Psoas muscle (tissue), 7 donors: ENCODE measurements at regions not wholly inside any gene's neighbourhood (a gene's known extent, or its start where the extent isn't known, plus 50 kb on each side); places are given as distances from the start of the nearest gene placed in this dataset.
A peak's percentile ranks its signal among the peaks of the same experiment; 100 is the strongest.

Experiments
- ATAC-seq, 4 donors: fragments of 200-7000 bp; cut with Tn5 transposase; one replicate each; pipeline ENCODE4 v1.9.1; 2020; ENCODE audit warnings: moderate library complexity in 3 of 4, mild to moderate bottlenecking in 2 of 4
- DNase-seq, 2 donors: peaks; one replicate each; pipeline ENCODE4 v3.0.0-alpha.2; 2020
- H3K27ac ChIP-seq: fragments of 200-600 bp; one replicate; pipeline ENCODE4 v1.8.0; 2022
- H3K27me3 ChIP-seq, 3 donors: fragments of 200-600 bp in 1 of 3; one replicate each; pipeline versions ENCODE4 v1.6.1 to v1.8.0; 2013 to 2022; ENCODE audit warnings: low read length in 2 of 3, mild to moderate bottlenecking in 2 of 3, moderate library complexity in 1 of 3; ENCODE audit not compliant: insufficient read depth in 3 of 3
- H3K36me3 ChIP-seq, 2 donors: fragments of 200-600 bp in 1 of 2; one replicate each; pipeline versions ENCODE4 v1.6.1 to v1.8.0; 2013 to 2022; ENCODE audit warnings: low read depth in 1 of 2, mild to moderate bottlenecking in 1 of 2, moderate library complexity in 1 of 2; ENCODE audit not compliant: insufficient read depth in 1 of 2
- H3K4me1 ChIP-seq: fragments of 200-600 bp; one replicate; pipeline ENCODE4 v1.8.0; 2022
- H3K4me3 ChIP-seq: fragments of 200-600 bp; one replicate; pipeline ENCODE4 v1.8.0; 2022; ENCODE audit warnings: mild to moderate bottlenecking
- H3K9me3 ChIP-seq: fragments of 200-600 bp; one replicate; pipeline ENCODE4 v1.8.0; 2022
- WGBS, 3 donors: extraction: QIAGEN DNeasy Blood & Tissue Kit; methylation state at CpG; one replicate each; pipeline versions ENCODE4 v1.1.6 to v1.1.7; 2013; 5-methylcytosine and 5-hydroxymethylcytosine counted together
- intact Hi-C, 2 donors: fragments of 100-400 bp; cut with DNase I; formaldehyde crosslinking; loops; one replicate each; pipeline versions ENCODE4 v1.11.0 to v1.14.2; 2022
- TF ChIP-seq, protein P1 (sequence below): fragments of 200-600 bp; IDR thresholded peaks from one replicate; pipeline ENCODE4 v1.8.0; 2022; ENCODE audit warnings: antibody characterized with exemption
- donor health status: healthy with polysubstance abuse.
- donor health status: DM: no; HTN: no; CAD: no; lungs with moderate emphysema.
- donor health status: Bipolar disorder and iron deficiency.
- donor health status: healthy.
- donor health status: DM: yes; HTN: yes; CAD: no.
- donor health status: DM: no; HTN: no; CAD: no.
- donor health status: DM: yes; HTN: yes; CAD: no.

DNA sequence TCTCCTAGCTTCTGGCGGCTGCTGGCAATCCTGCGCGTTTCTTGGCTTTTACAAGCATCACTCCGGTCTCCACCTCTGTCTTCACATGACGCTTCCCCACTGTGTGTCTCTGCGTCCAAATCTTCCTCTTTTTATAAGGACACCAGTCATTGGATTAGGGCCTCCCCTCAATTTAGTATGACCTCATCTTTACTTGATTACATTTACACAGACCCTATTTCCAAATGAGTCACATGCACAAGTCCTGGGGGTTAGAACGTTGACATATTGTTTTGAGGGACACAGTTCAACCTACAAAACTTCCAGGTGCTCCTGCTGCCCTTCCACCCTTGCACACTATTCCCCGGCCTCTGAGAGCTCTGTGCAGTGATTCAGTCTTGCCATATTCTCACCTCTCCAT lies 215.3 kb downstream of the OPA1 start:
- no peaks in the 10 kb centered on the region for H3K27me3 ChIP-seq
- intact Hi-C loops: no loop called here
- H3K36me3 ChIP-seq: no peaks in the 10 kb centered on the region
- ATAC-seq (no peak), DNase-seq (no peak)
- H3K4me1 ChIP-seq: peaks cover 9% of the 10 kb centered on the region
- TF ChIP-seq, protein P1, sequence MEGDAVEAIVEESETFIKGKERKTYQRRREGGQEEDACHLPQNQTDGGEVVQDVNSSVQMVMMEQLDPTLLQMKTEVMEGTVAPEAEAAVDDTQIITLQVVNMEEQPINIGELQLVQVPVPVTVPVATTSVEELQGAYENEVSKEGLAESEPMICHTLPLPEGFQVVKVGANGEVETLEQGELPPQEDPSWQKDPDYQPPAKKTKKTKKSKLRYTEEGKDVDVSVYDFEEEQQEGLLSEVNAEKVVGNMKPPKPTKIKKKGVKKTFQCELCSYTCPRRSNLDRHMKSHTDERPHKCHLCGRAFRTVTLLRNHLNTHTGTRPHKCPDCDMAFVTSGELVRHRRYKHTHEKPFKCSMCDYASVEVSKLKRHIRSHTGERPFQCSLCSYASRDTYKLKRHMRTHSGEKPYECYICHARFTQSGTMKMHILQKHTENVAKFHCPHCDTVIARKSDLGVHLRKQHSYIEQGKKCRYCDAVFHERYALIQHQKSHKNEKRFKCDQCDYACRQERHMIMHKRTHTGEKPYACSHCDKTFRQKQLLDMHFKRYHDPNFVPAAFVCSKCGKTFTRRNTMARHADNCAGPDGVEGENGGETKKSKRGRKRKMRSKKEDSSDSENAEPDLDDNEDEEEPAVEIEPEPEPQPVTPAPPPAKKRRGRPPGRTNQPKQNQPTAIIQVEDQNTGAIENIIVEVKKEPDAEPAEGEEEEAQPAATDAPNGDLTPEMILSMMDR: no peak
- no peaks in the 10 kb centered on the region for H3K9me3 ChIP-seq
- 95 to 98% (median 96%) methylated on average over 8 of the region's 8 CpGs for WGBS, 3 donors
- no peak overlapping the region for H3K27ac ChIP-seq
- no peak overlapping the region for H3K4me3 ChIP-seq

DNA sequence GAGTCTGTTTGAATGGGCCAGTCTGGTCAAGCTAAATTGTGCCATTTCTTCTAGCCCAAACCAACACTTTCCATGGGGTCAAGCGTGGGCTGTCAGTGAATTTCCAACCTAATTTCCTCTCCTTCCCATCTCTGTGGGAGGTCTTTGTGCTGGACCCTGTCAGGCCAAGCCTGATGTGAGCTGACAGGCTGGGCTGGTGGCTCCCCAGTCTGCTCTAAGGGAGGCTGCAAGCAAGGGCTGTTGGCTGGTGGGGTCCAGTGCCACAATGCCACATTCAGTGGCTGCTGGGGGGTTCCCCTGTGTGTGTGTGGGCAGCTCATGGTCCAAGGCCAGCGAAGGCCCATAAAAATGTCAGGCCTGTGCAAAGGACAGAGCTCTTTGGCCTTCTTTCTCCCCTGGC lies 216.1 kb downstream of the OPA1 start:
- Histone ChIP-seq H3K36me3 (no peaks in the 10 kb centered on the region), H3K9me3 (no peaks in the 10 kb centered on the region), H3K4me3 (no peak overlapping the region), H3K4me1 (peaks cover 9% of the 10 kb centered on the region), H3K27ac (no peak overlapping the region), H3K27me3 (no peaks in the 10 kb centered on the region)
- 82 to 88% (median 83%) methylated on average over 2 of the region's 2 CpGs for WGBS, 3 donors
- ATAC-seq: no peak
- TF ChIP-seq, protein P1: no peak
- DNase-seq: no peak
- intact Hi-C loops: no loop called here

DNA sequence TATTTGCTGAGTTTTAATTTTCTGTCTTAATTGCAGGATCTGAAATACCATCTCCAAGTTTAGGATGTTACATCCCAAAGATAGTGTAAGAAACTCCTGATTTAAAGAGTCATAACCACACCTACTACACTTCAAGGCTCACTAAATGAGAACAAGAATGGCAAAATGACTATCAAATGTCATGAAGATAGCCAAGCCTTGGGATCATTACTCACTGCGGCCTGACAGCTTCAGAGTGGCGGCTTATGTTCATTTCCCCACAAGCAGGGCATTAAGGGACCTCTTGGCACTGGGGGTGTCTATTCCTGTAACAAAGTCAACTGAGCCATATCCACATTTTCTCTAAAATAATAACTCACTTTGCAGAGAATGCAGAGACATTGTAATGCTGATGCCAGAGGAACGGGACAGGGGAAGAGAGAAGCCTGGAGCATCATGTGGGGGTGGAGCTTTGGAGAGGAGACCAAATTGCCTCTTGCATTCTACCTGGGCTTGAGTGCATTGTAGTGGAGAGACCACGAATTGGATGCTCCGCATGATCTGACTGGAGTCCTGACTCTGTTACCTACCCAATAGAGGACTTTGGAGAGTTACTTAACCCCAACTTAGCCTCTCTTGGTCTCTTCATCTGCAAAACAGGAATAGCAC lies 219.2 kb downstream of the OPA1 start:
- no peaks in the 10 kb centered on the region for H3K36me3 ChIP-seq
- H3K27ac ChIP-seq: no peak overlapping the region
- no peaks in the 10 kb centered on the region for H3K27me3 ChIP-seq
- intact Hi-C loops: no loop called here
- H3K4me1 ChIP-seq: peaks cover 4% of the 10 kb centered on the region
- peak in 2 of 4 donors; percentile 27 to 65 for ATAC-seq
- no peaks in the 10 kb centered on the region for H3K9me3 ChIP-seq
- TF ChIP-seq, protein P1: no peak
- no peak overlapping the region for H3K4me3 ChIP-seq
- no peak for DNase-seq
- 55 to 80% (median 64%) methylated on average over 5 of the region's 5 CpGs for WGBS, 3 donors

DNA sequence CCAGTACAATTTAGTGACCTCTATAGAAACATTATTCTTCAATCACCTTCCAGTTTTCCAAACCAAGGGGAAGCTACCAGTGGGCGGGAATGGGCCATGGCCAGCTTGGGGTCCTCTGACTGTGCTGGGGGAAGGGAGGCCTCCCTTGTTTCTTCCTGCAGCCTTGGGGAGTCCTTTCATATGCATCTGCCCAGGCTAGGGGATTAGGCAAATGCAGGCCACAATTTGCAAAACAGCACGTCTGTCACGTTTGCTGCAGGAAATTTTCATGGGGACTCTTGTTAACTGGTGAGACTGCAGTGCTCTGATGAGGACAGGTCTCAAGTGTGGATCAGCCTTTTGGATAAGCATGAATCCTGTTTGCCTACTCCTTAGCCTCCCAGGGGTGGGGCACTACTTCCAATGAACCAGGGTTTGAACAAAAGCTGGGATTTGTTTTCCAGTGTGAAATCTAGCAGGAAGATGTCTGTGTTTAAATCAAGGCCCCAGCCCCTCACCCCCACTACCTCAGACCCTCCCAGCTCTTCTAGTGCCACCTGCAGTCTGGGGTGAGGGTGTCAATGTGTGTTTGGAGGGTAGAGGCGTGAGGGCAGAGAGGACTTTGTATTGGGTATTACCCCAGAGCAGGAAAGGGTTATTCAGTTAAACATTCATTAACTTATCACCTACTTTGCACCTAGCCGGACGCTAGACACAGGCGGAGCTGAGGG lies 219.9 kb downstream of the OPA1 start:
- DNase-seq (no peak), ATAC-seq (no peak)
- H3K4me1 ChIP-seq: peaks cover 4% of the 10 kb centered on the region
- TF ChIP-seq, protein P1: no peak
- intact Hi-C loops: no loop called here
- no peaks in the 10 kb centered on the region for H3K9me3 ChIP-seq
- no peaks in the 10 kb centered on the region for H3K27me3 ChIP-seq
- no peak overlapping the region for H3K4me3 ChIP-seq
- 93 to 94% (median 93%) methylated on average over 7 of the region's 7 CpGs for WGBS, 3 donors
- H3K36me3 ChIP-seq: no peaks in the 10 kb centered on the region
- H3K27ac ChIP-seq: no peak overlapping the region
